EH (cell line): ENCODE measurements at regions not wholly inside any gene's neighbourhood (a gene's known extent, or its start where the extent isn't known, plus 50 kb on each side); places are given as distances from the start of the nearest gene placed in this dataset.
"Not testable (repeated sequence)": the region's sequence is repeated elsewhere in the genome, so short reads cannot be mapped to it uniquely, and the experiment has no call there.

ENCODE experiments used
- DNase-seq: peaks from one replicate; pipeline ENCODE4 v3.0.0-alpha.2; 2015; ENCODE audit warnings: low read depth

GRCh38 chr9:96156171-96156974 is 145.6 kb downstream of the HSD17B3 start:
- no peak for DNase-seq

GRCh38 chr9:96154081-96154480 is 147.9 kb downstream of the HSD17B3 start:
- DNase-seq = no peak

- no peak for DNase-seq
Observed at GRCh38 chr9:96152550-96152949, 149.4 kb downstream of the HSD17B3 start.

GRCh38 chr9:96150324-96151227 is 151.4 kb downstream of the HSD17B3 start:
- no peak for DNase-seq

GRCh38 chr9:96149533-96150280 is 152.3 kb downstream of the HSD17B3 start:
- no peak for DNase-seq

GRCh38 chr9:96148634-96149532 is 153.1 kb downstream of the HSD17B3 start:
- DNase-seq = no peak

- not testable (repeated sequence) for DNase-seq
Observed at GRCh38 chr9:96147029-96147428, 154.9 kb downstream of the HSD17B3 start.

GRCh38 chr9:96141666-96142065 is 160.3 kb downstream of the HSD17B3 start:
- peak; percentile 36 for DNase-seq

GRCh38 chr9:96141128-96141474 is 160.9 kb downstream of the HSD17B3 start:
- DNase-seq = no peak

- no peak for DNase-seq
Observed at GRCh38 chr9:96140296-96141127, 161.5 kb downstream of the HSD17B3 start.

GRCh38 chr9:96139592-96140295 is 162.2 kb downstream of the HSD17B3 start:
- DNase-seq = peak; percentile 85

- no peak for DNase-seq
Observed at GRCh38 chr9:96138616-96139015, 163.4 kb downstream of the HSD17B3 start.

- peak; percentile 38 for DNase-seq
Observed at GRCh38 chr9:96137671-96138429, 164.1 kb downstream of the HSD17B3 start.

GRCh38 chr9:96136992-96137670 is 164.8 kb downstream of the HSD17B3 start:
- peak; percentile 65 for DNase-seq

GRCh38 chr9:96135753-96136290 is 166.2 kb downstream of the HSD17B3 start:
- DNase-seq = no peak

- peak; percentile 32 for DNase-seq
Observed at GRCh38 chr9:96135076-96135752, 166.8 kb downstream of the HSD17B3 start.

- no peak for DNase-seq
Observed at GRCh38 chr9:96133321-96134021, 168.5 kb downstream of the HSD17B3 start.
